ENCODE measurements at regions not wholly inside any gene's neighbourhood (a gene's known extent, or its start where the extent isn't known, plus 50 kb on each side); places are given as distances from the start of the nearest gene placed in this dataset.

- TF ChIP-seq SIN3A (IDR thresholded peaks at IDR 0.05; ENCODE audit: borderline replicate concordance, insufficient read depth, low read depth, low read length): no peak
- TF ChIP-seq REST (IDR thresholded peaks at IDR 0.05; ENCODE audit: insufficient read depth in 1 of 2, low read depth in 2 of 2, low read length in 1 of 2): no peak
- no peak for TF ChIP-seq TCF7L2 (IDR thresholded peaks at IDR 0.05; ENCODE audit: low read depth, low read length)
- no peak for TF ChIP-seq CTCF (IDR thresholded peaks at IDR 0.05)
- no peak for TF ChIP-seq POLR2AphosphoS5 (IDR thresholded peaks at IDR 0.05; ENCODE audit: low read depth, low read length)
- ATAC-seq (no peak), DNase-seq (ENCODE audit: low read depth, low spot score) (no peak)
- H3K27me3 ChIP-seq (ENCODE audit: control insufficient read depth, insufficient read depth, low read length): no peaks in the 10 kb centered on the region
- ChIA-PET CTCF (no interaction called here), POLR2A (no interaction called here)
- in situ Hi-C loops (cut with HindIII; ENCODE audit: low pct_unique_long_range_greater_than_20kb, low sequenced_read_pairs): no loop called here
- intact Hi-C loops (cut with micrococcal nuclease; ENCODE audit: unreplicated experiment): no loop called here
- H3K27ac ChIP-seq (ENCODE audit: low read length): no peak overlapping the region
- H3K9me3 ChIP-seq (ENCODE audit: control insufficient read depth, insufficient read depth, low read depth, low read length): no peaks in the 10 kb centered on the region
- no peaks in the 10 kb centered on the region for H3K36me3 ChIP-seq (ENCODE audit: control insufficient read depth, insufficient read depth, low read length)
- no peaks in the 10 kb centered on the region for H3K4me1 ChIP-seq (ENCODE audit: control insufficient read depth, insufficient read depth, low read length)
- no peak overlapping the region for H3K4me3 ChIP-seq (ENCODE audit: low read depth in 2 of 2, low read length in 2 of 2)
- BruUV-seq (replicated peaks): no TSS peak
Measured at GRCh38 chr15:47477341-47477740, 240.0 kb upstream of the SEMA6D start.

GRCh38 chr15:47484059-47484458 is 233.2 kb upstream of the SEMA6D start:
- no peaks in the 10 kb centered on the region for H3K4me1 ChIP-seq (ENCODE audit: control insufficient read depth, insufficient read depth, low read length)
- H3K9me3 ChIP-seq (ENCODE audit: control insufficient read depth, insufficient read depth, low read depth, low read length): no peaks in the 10 kb centered on the region
- H3K4me3 ChIP-seq (ENCODE audit: low read depth in 2 of 2, low read length in 2 of 2): no peak overlapping the region
- in situ Hi-C loops (cut with HindIII; ENCODE audit: low pct_unique_long_range_greater_than_20kb, low sequenced_read_pairs): no loop called here
- H3K27me3 ChIP-seq (ENCODE audit: control insufficient read depth, insufficient read depth, low read length): no peaks in the 10 kb centered on the region
- ChIA-PET POLR2A (no interaction called here), CTCF (no interaction called here)
- DNase-seq (ENCODE audit: low read depth, low spot score) (no peak), ATAC-seq (no peak)
- intact Hi-C loops (cut with micrococcal nuclease; ENCODE audit: unreplicated experiment): no loop called here
- no peaks in the 10 kb centered on the region for H3K36me3 ChIP-seq (ENCODE audit: control insufficient read depth, insufficient read depth, low read length)
- H3K27ac ChIP-seq (ENCODE audit: low read length): no peak overlapping the region
- no TSS peak for BruUV-seq (replicated peaks)
- TF ChIP-seq CTCF (IDR thresholded peaks at IDR 0.05) (no peak), REST (IDR thresholded peaks at IDR 0.05; ENCODE audit: insufficient read depth in 1 of 2, low read depth in 2 of 2, low read length in 1 of 2) (no peak), SIN3A (IDR thresholded peaks at IDR 0.05; ENCODE audit: borderline replicate concordance, insufficient read depth, low read depth, low read length) (no peak), TCF7L2 (IDR thresholded peaks at IDR 0.05; ENCODE audit: low read depth, low read length) (no peak), POLR2AphosphoS5 (IDR thresholded peaks at IDR 0.05; ENCODE audit: low read depth, low read length) (no peak)
